ENCODE measurements at regions not wholly inside any gene's neighbourhood (a gene's known extent, or its start where the extent isn't known, plus 50 kb on each side); places are given as distances from the start of the nearest gene placed in this dataset.

- TF ChIP-seq POLR2A (IDR thresholded peaks at IDR 0.05; ENCODE audit: low read depth, low read length) (no peak), NFE2L2 (IDR thresholded peaks at IDR 0.05; ENCODE audit: low read depth, low read length) (no peak), RAD21 (IDR thresholded peaks at IDR 0.05; ENCODE audit: low read length) (no peak), CTCF (conservative IDR thresholded peaks at IDR 0.05; ENCODE audit: low read depth, low read length) (no peak), MAZ (IDR thresholded peaks at IDR 0.05; ENCODE audit: borderline replicate concordance, low read depth, low read length) (no peak), SMC3 (IDR thresholded peaks at IDR 0.05; ENCODE audit: low read depth, low read length) (no peak), BHLHE40 (IDR thresholded peaks at IDR 0.05; ENCODE audit: low read depth, low read length) (no peak), RFX5 (IDR thresholded peaks at IDR 0.05; ENCODE audit: low read depth, low read length) (no peak), MXI1 (IDR thresholded peaks at IDR 0.05; ENCODE audit: borderline replicate concordance, low read depth, low read length) (no peak), FOS (IDR thresholded peaks at IDR 0.05; ENCODE audit: low read depth, low read length) (no peak), CEBPB (IDR thresholded peaks at IDR 0.05; ENCODE audit: low read depth, low read length) (peak; percentile 40)
Measured at GRCh38 chr13:83220241-83220640, 662.0 kb downstream of the SLITRK1 start.

Measured in IMR-90 (cell line).